NCI-H69 (cell line): ENCODE measurements at regions not wholly inside any gene's neighbourhood (a gene's known extent, or its start where the extent isn't known, plus 50 kb on each side); places are given as distances from the start of the nearest gene placed in this dataset.
"Not testable (repeated sequence)": the region's sequence is repeated elsewhere in the genome, so short reads cannot be mapped to it uniquely, and the experiment has no call there.

ENCODE experiments used
- DNase-seq: peaks from one replicate; lab custom pipeline; 2025; lab: John Stamatoyannopoulos, UW

DNA sequence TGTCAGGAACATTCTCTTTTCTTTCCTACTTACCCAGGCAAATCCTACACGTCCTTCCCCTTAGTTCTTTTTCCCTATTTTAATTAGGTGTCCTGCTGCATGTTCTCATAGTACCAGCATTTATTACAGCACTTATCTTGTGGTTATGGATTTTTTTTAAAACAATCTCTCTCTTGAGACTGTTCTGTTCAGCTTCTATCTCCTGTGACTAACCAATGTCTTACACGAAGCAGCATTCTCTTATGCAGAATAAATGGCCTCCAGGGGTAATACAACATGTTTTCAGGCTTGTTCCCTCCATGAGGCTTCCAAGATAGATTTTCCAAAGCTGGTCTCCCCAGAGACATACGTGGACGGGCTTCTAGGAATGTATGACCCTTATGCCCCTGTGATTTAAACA is 1096.1 kb upstream of the CELF2 start:
- no peak for DNase-seq

DNA sequence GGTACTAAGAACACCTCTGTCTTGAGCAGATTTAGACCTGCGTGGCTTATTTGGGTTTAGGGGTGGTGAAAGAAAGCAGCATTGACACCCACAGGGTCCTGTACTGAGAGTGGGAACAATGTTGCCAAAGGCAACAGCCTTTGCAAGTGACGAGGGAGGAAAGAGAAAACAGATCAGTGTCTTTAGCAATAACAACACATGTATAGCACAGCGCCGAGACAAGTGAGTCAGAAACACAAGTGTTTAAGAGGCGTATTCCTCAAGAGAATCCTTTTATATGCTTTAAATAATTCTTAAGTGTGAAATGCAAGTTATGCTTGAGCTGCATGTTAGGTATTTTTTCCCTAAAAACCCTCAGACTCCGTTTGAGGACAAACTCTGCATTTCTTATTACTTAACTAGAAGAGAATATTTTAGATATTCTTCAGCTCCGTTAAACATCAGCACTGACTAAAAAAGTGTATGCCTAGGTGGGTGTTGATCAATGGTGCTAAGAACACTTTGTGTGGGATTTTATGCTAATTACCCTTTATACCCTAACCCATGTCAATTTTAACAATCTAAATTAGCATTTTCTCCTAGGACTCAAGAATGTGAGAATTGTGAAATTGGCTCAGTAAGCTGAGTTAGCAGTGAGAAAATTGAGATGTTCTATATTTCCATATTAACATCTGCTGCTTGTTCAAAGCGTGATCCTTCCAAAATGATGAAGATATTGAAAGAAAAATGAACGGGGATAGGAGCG is 1095.4 kb upstream of the CELF2 start:
- no peak for DNase-seq

DNA sequence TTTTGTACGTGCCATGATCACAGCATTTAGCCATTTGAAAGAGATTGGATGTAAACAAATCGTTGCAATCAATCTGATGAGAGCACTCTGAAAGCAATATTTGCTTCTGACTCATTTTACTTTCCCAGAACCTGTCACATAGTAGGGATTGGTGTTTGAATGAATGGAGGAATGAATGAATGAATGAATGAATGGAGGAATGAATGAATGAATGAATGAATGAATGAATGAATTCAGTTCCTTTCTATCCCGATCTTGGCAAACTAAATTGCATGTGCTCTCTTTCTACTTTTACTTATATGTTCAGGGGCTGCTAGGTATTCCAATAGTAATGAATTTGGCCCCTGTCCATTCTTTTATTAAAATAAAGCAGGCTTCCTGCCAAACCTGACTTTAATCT is 1091.7 kb upstream of the CELF2 start:
- no peak for DNase-seq

DNA sequence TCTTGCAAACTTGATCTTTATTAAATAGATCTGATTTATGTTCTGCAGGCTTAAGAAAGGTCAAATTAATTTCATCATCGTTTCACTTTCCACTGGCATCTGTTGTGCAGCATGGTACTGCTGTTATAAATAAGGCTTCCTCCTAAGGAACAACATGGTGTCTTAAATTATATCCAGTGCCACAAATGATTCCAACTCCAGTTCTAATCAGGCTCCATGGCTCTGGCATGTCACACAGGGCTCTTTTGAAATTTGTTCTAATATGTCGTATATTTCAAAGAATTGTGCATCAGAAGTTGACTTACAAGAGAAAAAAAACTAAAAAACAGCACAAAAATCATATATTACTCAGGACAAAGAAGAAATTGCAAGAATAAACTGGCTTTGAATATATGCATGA is 1090.8 kb upstream of the CELF2 start:
- DNase-seq, result no peak

DNA sequence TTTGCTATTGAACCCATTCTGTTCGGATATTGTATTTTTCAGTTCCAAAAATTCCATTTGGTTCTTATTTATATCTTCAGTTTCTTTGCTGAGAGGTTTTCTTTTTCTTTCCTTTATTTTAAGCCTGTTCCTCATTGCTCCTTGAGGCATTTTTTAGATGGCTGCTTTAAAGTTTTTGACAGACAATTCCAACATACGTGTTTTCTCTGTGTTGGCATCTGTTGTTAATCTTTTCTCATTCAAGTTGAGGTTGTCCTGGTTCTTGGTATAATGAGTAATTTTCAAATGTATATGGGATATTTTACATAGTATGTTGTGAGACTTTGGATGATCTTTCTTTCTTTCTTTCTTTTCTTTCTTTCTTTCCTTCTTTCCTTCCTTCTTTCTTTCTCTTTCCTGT is 1078.0 kb upstream of the CELF2 start:
- DNase-seq, result no peak

DNA sequence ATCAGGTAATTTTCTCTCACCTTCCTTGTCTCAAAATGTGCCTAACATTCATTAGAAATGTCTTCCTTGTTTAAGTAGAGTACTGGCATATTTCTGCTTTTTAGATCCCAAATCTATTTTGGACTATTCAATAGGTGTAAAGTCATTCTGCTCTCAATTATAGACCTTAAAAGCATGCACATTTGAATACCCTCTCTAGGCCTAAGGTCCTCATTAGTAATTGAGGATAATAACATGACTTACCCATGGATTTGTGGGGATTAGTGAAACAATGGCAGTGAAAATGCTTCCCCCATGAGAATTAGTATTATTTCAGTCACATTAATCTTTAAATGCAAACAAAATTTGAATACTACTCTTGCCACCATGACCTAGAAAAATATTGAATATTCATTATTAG is 1073.0 kb upstream of the CELF2 start:
- DNase-seq, result no peak

DNA sequence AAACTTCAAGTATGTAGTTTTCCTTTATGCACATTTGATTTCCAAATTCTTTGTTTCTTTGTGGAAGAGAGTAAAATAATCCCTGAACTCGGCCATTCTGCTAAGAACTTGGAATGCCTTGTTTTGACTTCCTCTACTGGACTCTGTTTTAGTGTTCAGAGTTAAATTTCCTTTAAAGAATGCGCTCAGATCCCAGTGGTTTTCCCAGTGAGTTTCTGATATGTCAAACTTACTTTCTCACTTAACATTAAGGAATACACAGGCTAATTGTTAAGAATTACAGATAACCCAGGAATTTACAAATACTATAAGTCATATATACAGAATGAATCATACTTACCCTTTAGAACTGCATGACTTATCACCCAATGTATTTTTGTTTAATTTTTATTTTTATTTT is 1067.6 kb upstream of the CELF2 start:
- no peak for DNase-seq

DNA sequence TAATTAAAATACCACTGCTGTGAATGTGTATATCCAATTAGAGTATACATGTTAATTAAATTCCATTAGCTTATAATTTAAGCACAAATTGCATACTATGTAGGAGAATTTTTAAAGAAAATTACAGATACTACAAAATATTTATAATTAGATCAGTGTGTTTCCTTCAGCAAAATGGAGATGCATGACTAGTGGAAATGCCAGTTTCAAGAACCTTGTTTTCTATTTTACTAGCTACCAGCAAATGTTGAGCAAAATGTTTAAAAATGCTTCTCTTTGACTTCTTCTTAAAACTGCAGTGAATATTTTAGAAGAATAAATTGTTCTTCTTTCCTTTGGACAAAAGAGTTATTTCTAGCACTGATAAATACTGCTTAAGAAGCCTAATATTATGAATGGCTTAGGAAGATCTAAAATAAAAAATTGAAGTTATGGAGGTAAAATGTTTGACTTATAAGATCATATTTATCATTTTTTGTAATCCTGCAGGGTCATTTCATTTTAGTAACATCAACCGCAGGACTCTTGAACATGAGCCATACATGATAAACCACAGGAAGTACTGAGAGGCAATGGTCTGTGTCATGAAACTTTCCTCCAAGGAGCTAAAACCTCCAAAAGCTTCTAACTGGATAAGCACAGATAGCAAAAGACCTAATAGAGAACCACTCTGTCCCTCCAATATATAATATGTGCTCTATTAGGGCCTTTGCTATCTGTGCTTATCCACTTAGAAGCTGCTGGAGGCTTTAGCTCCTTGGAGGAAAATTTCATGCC is 1066.0 kb upstream of the CELF2 start:
- no peak for DNase-seq

DNA sequence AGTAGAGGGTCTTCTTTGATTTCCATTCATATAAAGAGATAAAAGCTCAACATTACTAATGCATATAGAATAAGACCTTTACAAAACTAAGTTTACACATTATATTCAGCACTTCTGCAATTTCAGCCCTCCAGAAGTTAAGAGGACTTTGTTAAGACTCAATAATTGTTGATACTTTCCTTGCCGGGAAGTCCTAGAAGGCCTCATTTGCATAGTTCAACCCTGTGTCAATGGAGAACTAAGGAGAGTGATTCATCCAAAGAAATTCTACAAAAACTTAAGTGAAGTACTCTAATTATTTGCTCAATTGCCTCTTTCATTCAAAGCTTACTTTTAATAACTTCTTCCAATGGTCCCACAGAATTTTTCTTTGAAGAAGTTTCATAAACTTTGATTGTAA is 1060.3 kb upstream of the CELF2 start:
- no peak for DNase-seq

DNA sequence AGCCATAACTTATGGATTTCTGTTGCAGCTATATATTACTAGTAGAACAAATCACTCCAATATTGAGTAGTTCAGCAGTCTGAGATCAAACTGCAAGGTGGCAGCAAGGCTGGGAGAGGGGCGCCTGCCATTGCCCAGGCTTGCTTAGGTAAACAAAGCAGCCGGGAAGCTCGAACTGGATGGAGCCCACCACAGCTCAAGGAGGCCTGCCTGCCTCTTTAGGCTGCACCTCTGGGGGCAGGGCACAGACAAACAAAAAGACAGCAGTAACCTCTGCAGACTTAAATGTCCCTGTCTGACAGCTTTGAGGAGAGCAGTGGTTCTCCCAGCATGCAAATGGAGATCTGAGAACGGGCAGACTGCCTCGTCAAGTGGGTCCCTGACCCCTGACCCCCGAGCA is 1059.8 kb upstream of the CELF2 start:
- not testable (repeated sequence) for DNase-seq

DNA sequence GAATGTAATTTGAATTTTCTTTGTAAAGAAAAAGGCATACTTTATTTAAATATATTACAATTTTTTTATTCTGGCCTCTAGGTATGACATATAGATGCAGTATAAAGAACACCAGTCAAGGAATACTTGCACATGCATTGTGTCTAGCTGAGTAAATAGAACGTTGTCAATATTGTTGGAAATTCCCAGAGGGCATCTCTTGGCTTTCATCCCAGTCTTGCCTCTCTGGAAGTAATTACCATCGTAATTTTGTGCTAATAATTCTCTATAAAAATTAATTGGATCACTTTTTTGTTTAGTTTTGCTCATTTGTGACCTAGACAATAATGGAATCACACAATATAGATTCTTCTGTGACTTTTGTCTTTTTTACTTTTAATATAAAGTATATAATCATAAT is 1052.3 kb upstream of the CELF2 start:
- DNase-seq, result no peak

DNA sequence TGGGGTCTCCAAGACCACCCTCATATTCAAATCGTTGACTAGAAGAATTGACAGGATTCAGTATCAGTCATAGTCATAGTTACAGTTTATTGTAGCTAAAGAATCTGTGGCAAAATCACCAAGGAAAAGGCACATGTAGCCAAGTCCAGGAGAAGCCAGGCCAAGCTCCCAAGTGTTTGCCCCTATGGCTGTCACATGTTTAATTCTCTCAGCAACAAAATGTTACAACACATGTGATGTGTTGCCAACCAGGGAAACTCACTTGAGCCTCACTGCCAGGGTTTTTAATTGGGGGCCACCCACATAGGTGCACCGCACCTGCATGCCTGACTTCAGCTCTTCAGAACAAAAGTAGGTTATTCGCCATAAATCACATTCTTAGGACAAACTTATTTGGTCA is 1030.9 kb upstream of the CELF2 start:
- no peak for DNase-seq

DNA sequence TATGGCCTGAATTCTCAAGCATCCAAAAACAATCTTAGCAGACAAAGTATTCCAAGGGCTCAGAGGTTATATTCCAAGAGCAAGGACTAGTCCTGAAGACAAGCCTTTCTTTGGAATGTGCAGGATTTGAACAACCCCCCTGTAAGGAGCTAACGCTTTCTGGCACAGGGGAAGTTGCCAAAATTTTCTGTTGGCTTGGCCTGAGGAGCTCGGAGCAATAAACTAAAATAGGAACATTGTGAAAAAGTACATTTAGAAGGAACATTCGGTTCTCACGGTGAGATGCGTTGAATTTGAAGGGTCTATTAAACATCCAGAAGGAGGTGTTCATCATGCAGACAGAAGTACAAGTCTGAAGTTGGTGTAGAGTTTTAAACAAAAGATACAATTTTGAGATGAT is 1030.5 kb upstream of the CELF2 start:
- DNase-seq, result no peak

DNA sequence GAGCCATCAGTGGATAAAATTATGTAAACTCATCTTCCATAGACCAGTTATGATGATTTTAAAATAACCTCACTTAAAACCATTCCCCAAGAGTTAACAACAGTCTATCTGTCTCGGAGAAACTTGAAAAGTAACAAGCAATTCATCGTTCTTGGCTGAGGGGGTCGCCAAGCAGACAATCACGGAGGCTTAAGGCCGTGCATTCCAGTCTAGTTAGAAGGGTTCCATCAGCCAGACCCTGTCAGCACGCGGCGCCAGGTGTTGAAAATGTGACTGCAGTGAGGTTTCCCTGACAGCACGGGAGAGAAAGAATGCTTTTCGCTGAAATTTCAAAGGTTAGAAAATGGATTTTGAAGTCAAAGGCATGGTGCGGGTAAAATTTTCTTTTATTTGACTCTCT is 1025.0 kb upstream of the CELF2 start:
- no peak for DNase-seq

DNA sequence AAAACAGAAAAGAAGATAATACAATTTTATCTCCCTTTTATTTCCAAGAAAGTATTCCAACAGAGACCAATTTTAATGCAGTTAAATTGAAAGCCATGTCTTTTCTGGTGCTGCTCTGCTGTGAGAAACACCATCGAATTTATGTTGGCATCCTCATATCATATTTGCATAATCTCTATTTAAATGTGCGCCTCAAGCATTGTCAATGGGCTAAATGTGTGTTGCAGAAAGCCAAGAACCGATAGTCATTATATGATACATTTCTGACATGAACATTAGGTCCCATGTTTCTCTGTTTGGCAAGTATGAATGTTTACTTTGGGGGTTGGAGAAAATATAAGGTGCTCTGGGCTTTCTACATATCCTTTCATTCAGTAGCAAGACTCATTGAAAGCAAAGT is 1023.5 kb upstream of the CELF2 start:
- DNase-seq, result no peak

DNA sequence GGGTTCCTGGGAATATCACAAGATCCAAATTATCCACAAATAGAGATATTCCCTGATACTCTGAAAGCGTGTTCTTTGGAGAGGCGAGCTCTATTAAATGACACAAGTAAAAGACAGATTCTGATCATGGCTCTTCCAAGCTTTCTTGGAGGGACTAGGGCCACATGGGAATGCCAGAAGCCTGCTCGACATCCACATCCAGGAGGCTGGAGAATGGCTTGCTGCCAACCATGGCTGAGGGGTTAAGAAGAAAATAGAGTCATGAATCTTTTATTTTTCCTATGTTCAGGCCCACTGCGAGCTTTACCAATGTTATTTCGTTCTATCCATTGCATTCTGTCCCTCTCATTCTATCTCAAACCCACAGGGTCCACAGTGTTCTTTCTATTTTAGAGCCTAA is 1018.0 kb upstream of the CELF2 start:
- DNase-seq, result no peak

DNA sequence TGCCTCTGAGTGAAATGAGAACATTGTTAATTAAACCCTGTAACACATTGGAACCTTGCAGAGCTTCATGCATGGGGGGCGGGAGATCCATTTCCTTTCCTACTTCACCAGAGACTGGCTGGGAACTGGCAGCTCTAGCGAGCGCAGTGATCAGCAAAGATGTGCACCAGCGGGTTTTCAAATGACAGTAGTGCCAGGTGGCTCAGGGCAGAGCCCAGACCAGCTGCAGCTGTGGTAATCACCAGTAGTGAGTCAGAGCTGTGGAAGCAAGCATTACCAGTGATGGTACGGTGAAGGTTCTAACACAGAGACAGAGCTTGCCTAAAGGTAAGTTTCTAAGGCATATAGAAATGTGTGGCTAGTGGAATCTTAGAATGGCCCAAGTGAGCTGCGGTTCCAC is 1009.7 kb upstream of the CELF2 start:
- DNase-seq, result no peak

DNA sequence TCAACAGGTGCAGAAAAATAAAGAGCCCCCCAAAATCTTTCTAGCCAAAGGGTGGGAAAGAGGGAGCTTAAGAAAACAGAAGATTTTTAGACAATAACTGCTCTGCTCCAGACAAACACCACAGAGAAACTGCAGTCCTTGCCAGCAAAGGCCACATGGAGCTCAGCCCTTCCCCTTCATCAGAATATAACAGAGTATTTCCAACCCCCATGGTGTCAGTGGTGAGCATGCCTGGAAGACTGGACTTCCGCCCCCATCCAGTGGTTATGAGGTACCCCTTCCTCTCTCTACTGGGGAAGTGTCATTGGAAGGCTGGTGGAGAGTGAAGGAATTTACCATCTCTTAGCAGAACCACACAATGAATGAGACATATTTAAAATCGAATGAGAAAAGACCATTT is 1007.3 kb upstream of the CELF2 start:
- no peak for DNase-seq

DNA sequence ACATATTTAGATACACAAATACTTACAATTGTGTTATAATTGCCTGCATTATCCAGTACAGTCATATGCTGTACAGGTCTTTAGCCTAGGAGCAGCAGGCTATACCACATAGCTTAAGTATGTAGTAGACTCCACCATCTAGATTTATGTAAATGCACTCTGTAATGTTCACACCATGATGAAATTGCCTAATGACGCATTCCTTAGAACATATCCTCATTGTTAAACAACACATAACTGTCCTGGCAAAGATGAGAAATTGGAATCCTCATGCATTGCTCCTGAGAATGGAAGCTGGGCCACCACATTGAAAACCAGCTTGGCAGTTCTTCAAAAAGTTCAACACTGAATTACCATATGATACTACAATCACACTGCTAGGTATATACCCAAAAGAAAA is 1002.8 kb upstream of the CELF2 start:
- no peak for DNase-seq

DNA sequence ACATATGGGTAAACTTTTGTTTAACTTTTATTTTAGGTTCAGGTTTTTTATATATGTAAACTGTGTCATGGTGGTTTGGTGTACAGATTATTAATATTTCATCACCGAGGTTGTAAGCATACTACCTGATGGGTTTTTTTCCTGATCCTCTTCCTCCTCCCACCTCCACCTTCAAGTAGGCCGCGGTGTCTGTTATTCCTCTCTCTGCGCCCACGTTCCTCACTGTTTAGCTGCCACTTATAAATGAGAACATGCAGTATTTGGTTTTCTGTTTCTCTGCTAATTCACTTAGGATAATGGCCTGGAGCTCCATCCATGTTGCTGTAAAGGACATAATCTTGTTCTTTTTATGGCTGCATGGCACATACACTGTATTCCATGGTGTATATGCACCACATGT is 1000.0 kb upstream of the CELF2 start:
- no peak for DNase-seq

DNA sequence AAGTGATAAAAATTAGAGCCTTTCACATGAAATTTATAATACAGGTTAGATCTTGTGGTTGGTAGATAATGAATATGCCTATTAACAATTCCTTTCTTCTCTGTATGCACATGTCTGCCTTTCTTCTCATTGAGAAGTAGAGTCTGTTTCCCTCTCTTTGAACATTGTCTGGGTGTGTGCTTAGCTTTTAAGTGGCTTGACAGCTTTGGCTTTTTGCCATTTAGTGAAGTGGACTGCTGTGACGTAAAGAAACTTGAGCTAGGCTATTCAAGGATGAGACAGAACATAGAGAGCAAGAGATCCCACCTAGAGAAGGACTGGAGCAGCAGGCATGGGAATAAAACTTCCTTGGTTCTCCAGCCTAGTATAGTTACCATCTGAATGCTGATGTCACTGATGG is 996.7 kb upstream of the CELF2 start:
- no peak for DNase-seq

DNA sequence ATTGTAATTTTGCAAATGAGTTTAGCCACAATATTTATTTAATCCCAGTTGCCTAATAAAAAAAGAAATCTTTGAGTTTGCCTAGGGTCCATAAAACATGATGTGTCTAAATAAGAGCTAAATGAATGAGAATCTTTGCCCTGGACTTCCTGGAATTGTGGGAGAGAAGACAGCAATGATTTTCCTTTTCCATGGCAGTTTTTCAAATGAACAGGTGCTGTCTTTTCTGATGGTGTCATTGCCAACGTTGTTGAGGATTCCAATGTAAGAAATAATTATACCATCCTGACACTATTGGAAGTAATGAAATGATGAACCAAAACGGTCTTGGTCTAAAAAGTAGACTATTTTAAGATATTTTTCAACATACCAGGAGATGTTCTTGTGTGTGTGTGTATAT is 984.7 kb upstream of the CELF2 start:
- no peak for DNase-seq

DNA sequence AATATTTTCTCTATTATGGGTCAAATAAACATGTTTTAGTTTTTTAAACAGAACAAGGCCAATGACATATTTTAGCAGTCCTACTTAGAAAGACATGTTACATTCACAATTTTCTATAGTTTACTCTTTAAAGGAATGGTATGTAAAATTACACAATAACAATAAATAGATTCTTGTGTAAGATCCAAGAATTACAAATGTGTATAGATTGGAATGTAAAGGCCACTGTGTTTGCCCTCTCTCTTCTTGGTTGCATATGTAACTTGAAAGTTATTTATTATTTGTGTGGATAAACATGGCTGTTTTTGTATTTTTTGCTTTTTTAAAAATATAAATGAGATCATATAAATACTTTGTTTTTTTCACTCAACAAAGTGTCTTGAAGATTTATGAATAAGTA is 979.3 kb upstream of the CELF2 start:
- DNase-seq, result no peak

DNA sequence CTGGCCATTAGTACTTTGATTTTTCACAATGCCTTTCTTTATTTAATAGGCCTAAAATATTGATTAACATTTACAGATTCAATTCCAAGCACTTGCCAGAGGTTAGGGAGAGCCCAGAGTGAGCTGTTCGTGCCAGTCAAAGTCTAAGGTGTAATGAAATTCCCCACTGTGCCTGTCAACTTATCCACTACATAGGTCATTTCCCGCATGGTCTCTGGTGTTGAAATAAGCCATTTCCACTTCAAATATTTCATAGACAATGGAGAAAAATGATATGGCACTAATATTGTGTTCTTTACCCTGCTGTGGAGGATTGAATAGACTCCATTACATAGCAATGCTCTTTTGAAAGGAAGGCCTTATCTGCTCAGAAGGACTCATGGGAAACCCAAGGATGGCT is 978.1 kb upstream of the CELF2 start:
- no peak for DNase-seq
